ENCODE measurements at regions not wholly inside any gene's neighbourhood (a gene's known extent, or its start where the extent isn't known, plus 50 kb on each side); places are given as distances from the start of the nearest gene placed in this dataset.

DNA sequence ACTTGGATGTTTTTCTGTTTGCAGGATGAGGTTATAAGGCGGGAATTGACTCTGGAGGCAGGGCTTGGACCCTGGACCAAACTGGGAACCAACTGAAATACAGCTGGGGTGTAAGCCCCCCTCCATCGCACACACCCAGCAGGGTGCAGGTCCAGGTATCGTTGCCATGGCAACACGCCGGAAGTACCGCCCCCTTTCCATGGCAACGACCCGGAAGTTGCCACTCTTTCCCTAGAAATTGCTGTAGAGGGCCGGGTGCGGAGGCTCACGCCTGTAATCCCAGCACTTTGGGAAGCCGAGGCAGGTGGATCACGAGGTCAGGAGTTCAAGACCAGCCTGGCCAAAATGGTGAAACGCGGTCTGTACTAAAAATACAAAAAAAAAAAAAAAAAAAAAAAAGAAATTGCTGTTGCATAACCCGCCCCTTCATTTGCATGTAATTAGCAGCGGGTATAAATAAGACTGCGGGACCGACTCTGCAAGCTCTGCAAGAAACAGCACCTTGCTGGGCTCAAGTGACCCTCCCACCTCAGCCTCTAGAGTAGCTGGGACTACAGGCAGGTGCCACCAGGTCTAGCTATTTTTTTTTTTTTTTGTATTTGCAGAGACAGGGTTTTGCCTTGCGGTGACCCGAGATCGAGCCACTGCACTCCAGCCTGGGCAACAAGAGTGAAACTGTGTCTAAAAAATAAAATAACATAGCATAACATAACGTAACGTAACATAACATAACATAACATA, 139.6 kb downstream of the CRLF2 start:
- Histone ChIP-seq H3K9me3 (ENCODE audit: insufficient read depth, low read depth, low read length) (peaks cover 5% of the 10 kb centered on the region), H3K27ac (ENCODE audit: low read depth, low read length) (no peak overlapping the region), H3K4me1 (ENCODE audit: insufficient read depth, low read length) (no peaks in the 10 kb centered on the region), H3K79me2 (ENCODE audit: insufficient read depth, low read length) (no peaks in the 10 kb centered on the region), H3K9ac (ENCODE audit: low read length) (no peak overlapping the region), H2AFZ (ENCODE audit: low read depth, low read length) (no peak overlapping the region), H3K36me3 (ENCODE audit: insufficient read depth, low read length) (no peaks in the 10 kb centered on the region), H4K20me1 (ENCODE audit: insufficient read depth, low read length) (no peaks in the 10 kb centered on the region), H3K4me3 (ENCODE audit: insufficient read depth, low read depth, low read length) (no peak overlapping the region), H3K27me3 (ENCODE audit: insufficient read depth, low read length) (no peaks in the 10 kb centered on the region), H3K4me2 (ENCODE audit: low read length) (no peak overlapping the region)
- no peaks in the 10 kb centered on the region for H3K36me3 Mint-ChIP-seq (ENCODE audit: low read depth, unreplicated experiment)
- peaks cover 13% of the 10 kb centered on the region for H3K9me3 Mint-ChIP-seq (ENCODE audit: unreplicated experiment)
- H3K27me3 Mint-ChIP-seq (ENCODE audit: low read depth, unreplicated experiment) = no peaks in the 10 kb centered on the region
- TF ChIP-seq, protein P1, sequence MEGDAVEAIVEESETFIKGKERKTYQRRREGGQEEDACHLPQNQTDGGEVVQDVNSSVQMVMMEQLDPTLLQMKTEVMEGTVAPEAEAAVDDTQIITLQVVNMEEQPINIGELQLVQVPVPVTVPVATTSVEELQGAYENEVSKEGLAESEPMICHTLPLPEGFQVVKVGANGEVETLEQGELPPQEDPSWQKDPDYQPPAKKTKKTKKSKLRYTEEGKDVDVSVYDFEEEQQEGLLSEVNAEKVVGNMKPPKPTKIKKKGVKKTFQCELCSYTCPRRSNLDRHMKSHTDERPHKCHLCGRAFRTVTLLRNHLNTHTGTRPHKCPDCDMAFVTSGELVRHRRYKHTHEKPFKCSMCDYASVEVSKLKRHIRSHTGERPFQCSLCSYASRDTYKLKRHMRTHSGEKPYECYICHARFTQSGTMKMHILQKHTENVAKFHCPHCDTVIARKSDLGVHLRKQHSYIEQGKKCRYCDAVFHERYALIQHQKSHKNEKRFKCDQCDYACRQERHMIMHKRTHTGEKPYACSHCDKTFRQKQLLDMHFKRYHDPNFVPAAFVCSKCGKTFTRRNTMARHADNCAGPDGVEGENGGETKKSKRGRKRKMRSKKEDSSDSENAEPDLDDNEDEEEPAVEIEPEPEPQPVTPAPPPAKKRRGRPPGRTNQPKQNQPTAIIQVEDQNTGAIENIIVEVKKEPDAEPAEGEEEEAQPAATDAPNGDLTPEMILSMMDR (IDR thresholded peaks at IDR 0.05; ENCODE audit: insufficient read depth, low read depth, low read length) = no peak
- no peak for TF ChIP-seq EZH2 (IDR thresholded peaks at IDR 0.05; ENCODE audit: insufficient read depth, low read length)
- FAIRE-seq = no peak
- H3K4me1 Mint-ChIP-seq (ENCODE audit: low read depth, unreplicated experiment) = no peaks in the 10 kb centered on the region
- H3K4me3 Mint-ChIP-seq (ENCODE audit: unreplicated experiment) = no peak overlapping the region
- no peak overlapping the region for H3K27ac Mint-ChIP-seq (ENCODE audit: unreplicated experiment)
- DNase-seq (ENCODE audit: low read depth) = no peak

DNA sequence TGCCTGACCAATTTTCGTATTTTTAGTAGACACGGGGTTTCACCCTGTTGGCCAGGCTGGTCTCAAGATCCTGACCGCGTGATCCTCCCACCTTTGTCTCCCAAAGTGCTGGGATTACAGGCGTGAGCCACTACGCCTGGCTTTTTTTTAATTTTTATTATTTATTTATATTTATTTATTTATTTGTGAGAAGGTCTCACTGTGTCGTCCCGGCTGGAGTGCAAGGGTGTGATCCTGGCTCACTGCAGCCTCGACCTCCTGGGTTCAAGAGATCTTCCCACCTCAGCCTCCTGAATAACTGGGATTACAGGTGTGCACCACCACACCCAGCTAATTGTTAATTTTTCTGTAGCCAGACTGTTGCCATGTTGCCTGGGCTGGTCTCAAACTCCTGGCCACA, 141.1 kb downstream of the CRLF2 start:
- Mint-ChIP-seq H3K4me1 (ENCODE audit: low read depth, unreplicated experiment) (no peaks in the 10 kb centered on the region), H3K27me3 (ENCODE audit: low read depth, unreplicated experiment) (no peaks in the 10 kb centered on the region), H3K4me3 (ENCODE audit: unreplicated experiment) (no peak overlapping the region), H3K27ac (ENCODE audit: unreplicated experiment) (no peak overlapping the region), H3K9me3 (ENCODE audit: unreplicated experiment) (peaks cover 8% of the 10 kb centered on the region), H3K36me3 (ENCODE audit: low read depth, unreplicated experiment) (no peaks in the 10 kb centered on the region)
- Histone ChIP-seq H3K9me3 (ENCODE audit: insufficient read depth, low read depth, low read length) (peaks cover 5% of the 10 kb centered on the region), H2AFZ (ENCODE audit: low read depth, low read length) (no peak overlapping the region), H3K27ac (ENCODE audit: low read depth, low read length) (no peak overlapping the region), H3K27me3 (ENCODE audit: insufficient read depth, low read length) (no peaks in the 10 kb centered on the region), H3K36me3 (ENCODE audit: insufficient read depth, low read length) (no peaks in the 10 kb centered on the region), H3K4me2 (ENCODE audit: low read length) (no peak overlapping the region), H4K20me1 (ENCODE audit: insufficient read depth, low read length) (no peaks in the 10 kb centered on the region), H3K4me1 (ENCODE audit: insufficient read depth, low read length) (no peaks in the 10 kb centered on the region), H3K4me3 (ENCODE audit: insufficient read depth, low read depth, low read length) (no peak overlapping the region), H3K9ac (ENCODE audit: low read length) (no peak overlapping the region), H3K79me2 (ENCODE audit: insufficient read depth, low read length) (no peaks in the 10 kb centered on the region)
- FAIRE-seq = no peak
- DNase-seq (ENCODE audit: low read depth) = no peak
- TF ChIP-seq EZH2 (IDR thresholded peaks at IDR 0.05; ENCODE audit: insufficient read depth, low read length) = no peak
- TF ChIP-seq, protein P1 (IDR thresholded peaks at IDR 0.05; ENCODE audit: insufficient read depth, low read depth, low read length) = no peak

DNA sequence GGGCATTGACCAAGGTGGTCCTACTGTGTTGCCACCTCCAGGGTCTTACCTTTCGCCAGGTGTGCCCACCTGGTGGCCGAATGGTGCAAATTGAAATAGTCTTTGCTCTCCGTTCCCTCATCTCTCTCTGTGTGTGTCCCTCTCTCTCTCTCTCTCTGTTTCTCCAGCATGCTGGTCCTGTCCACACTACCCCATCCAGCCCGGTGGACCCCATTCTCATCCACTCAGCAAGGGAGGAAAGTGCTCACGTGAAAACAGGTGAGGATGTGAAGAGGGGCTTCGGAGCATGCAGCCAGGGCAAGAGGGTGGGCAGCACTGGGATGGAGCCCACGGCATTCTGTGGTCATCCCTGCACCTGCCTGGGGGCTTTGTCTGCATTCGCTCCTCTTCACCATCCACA, 150.1 kb downstream of the CRLF2 start:
- no peaks in the 10 kb centered on the region for H3K27me3 ChIP-seq (ENCODE audit: insufficient read depth, low read length)
- no peak overlapping the region for H3K9ac ChIP-seq (ENCODE audit: low read length)
- no peak for TF ChIP-seq EZH2 (IDR thresholded peaks at IDR 0.05; ENCODE audit: insufficient read depth, low read length)
- TF ChIP-seq, protein P1 (IDR thresholded peaks at IDR 0.05; ENCODE audit: insufficient read depth, low read depth, low read length) = no peak
- Mint-ChIP-seq H3K4me1 (ENCODE audit: low read depth, unreplicated experiment) (no peaks in the 10 kb centered on the region), H3K27ac (ENCODE audit: unreplicated experiment) (no peak overlapping the region), H3K27me3 (ENCODE audit: low read depth, unreplicated experiment) (no peaks in the 10 kb centered on the region), H3K36me3 (ENCODE audit: low read depth, unreplicated experiment) (no peaks in the 10 kb centered on the region), H3K4me3 (ENCODE audit: unreplicated experiment) (no peak overlapping the region), H3K9me3 (ENCODE audit: unreplicated experiment) (peaks cover 16% of the 10 kb centered on the region)
- FAIRE-seq (no peak), DNase-seq (ENCODE audit: low read depth) (no peak)
- H3K79me2 ChIP-seq (ENCODE audit: insufficient read depth, low read length) = no peaks in the 10 kb centered on the region
- H3K9me3 ChIP-seq (ENCODE audit: insufficient read depth, low read depth, low read length) = peaks cover 11% of the 10 kb centered on the region
- H3K4me3 ChIP-seq (ENCODE audit: insufficient read depth, low read depth, low read length) = no peak overlapping the region
- H3K4me2 ChIP-seq (ENCODE audit: low read length) = no peak overlapping the region
- H3K27ac ChIP-seq (ENCODE audit: low read depth, low read length) = no peak overlapping the region
- no peaks in the 10 kb centered on the region for H3K36me3 ChIP-seq (ENCODE audit: insufficient read depth, low read length)
- no peaks in the 10 kb centered on the region for H4K20me1 ChIP-seq (ENCODE audit: insufficient read depth, low read length)
- H2AFZ ChIP-seq (ENCODE audit: low read depth, low read length) = no peak overlapping the region
- H3K4me1 ChIP-seq (ENCODE audit: insufficient read depth, low read length) = no peaks in the 10 kb centered on the region
